Thyroid gland (tissue), 4 donors: ENCODE measurements at regions not wholly inside any gene's neighbourhood (a gene's known extent, or its start where the extent isn't known, plus 50 kb on each side); places are given as distances from the start of the nearest gene placed in this dataset.

Source experiments
- POLR2A ChIP-seq, 2 donors: fragments of 450-650 bp; IDR thresholded peaks; one replicate each; pipeline ENCODE4 v1.6.1; 2017; ENCODE audit warnings: antibody characterized with exemption in 2 of 2, mild to moderate bottlenecking in 2 of 2, moderate library complexity in 1 of 2
- TF ChIP-seq, protein P1 (sequence below), 6 experiments: fragments of 200-600 bp in 3 of 6; fragments of 450-650 bp in 3 of 6; sonication (generic) in 3 of 6; IDR thresholded peaks; one replicate each; pipeline ENCODE4 v1.5.1; 2016 to 2019; ENCODE audit warnings: antibody characterized with exemption in 6 of 6, mild to moderate bottlenecking in 2 of 6, inconsistent platforms in 1 of 6, moderate library complexity in 1 of 6

DNA sequence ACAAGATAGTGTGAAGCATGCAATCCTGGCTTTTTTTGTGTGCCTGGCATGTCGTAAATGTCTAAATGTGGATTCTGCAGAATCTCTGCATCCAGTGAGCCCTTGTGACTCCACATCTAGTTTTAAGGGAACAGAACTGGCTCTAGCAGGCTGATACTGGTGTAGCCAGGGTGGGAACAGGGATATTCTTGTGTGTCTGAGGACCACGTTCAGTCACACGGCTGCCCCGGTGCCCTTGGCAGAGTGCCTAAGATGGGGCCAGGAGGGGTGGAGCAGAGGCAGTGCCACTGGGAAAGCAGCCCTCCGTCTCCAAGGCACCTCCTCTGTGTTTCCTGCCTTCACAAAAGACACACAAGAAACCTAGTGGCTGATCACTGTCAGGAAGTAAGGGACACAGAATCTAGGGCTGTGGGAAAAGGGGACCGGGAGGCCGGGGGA, 91.5 kb upstream of the PARD3B start:
- TF ChIP-seq, protein P1, sequence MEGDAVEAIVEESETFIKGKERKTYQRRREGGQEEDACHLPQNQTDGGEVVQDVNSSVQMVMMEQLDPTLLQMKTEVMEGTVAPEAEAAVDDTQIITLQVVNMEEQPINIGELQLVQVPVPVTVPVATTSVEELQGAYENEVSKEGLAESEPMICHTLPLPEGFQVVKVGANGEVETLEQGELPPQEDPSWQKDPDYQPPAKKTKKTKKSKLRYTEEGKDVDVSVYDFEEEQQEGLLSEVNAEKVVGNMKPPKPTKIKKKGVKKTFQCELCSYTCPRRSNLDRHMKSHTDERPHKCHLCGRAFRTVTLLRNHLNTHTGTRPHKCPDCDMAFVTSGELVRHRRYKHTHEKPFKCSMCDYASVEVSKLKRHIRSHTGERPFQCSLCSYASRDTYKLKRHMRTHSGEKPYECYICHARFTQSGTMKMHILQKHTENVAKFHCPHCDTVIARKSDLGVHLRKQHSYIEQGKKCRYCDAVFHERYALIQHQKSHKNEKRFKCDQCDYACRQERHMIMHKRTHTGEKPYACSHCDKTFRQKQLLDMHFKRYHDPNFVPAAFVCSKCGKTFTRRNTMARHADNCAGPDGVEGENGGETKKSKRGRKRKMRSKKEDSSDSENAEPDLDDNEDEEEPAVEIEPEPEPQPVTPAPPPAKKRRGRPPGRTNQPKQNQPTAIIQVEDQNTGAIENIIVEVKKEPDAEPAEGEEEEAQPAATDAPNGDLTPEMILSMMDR (IDR thresholded peaks at IDR 0.05): no peak
- TF ChIP-seq POLR2A (IDR thresholded peaks at IDR 0.05): no peak
